ENCODE measurements at regions not wholly inside any gene's neighbourhood (a gene's known extent, or its start where the extent isn't known, plus 50 kb on each side); places are given as distances from the start of the nearest gene placed in this dataset.
"Not testable (repeated sequence)": the region's sequence is repeated elsewhere in the genome, so short reads cannot be mapped to it uniquely, and the experiment has no call there.

DNA sequence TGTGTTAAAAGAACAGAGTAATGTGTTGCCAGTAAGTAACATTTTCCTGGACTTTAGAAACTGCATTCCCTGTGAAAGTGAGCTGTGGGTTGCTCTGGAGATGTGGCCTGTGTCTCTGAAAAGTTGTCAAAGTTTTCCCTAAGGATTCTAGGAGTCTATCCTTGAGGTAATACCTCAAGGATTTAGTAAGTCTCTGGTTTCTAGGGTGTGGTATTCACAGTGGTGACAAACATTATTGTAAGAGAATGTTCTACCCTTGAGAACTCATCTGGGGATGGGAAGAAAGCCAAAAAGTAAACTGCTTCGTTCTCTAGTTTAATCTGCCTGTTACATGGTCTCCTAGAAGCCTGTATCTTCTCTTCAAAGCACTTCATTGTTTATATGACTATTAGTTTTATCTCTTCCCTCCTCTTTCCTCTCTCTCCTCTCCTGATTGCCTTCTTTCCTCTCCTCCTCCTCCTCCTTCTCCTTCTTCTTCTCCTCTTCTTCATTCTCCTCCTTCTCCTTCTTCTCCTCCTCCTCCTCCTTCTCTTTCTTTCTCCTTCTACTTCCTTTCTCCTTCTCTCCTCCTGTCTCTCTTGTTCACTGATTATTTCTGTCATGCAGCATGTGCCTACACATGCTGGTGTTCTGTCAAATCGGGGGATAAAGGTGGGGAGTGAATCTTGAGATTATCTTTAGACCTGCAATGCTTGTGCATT lies 321.3 kb downstream of the PTTG2 start:
- Histone ChIP-seq H3K9me3 (ENCODE audit: low read depth, low read length) (no peaks in the 10 kb centered on the region), H3K4me3 (ENCODE audit: low read length) (no peak overlapping the region), H3K27me3 (ENCODE audit: insufficient read depth, low read length) (no peaks in the 10 kb centered on the region), H3K4me1 (ENCODE audit: insufficient read depth, low read length) (no peaks in the 10 kb centered on the region)

DNA sequence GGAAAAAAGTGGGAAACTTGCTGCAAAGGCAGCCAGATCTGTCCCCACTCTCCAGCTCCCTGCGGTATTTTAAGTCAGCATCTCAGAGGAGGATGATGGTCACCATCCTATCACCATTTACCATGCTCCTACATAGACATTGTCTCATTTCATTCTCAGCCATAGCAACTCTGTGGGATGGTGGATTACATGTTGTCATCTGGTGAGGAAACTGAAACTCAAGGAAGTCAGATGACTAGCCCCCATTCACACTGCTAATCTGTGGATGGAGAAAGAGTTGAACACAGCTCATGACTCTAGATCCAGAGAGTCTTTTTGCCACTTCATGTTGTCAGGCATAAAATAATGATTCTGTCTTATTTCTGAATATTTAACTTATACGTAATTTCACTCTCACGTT lies 323.5 kb downstream of the PTTG2 start:
- no peaks in the 10 kb centered on the region for H3K4me1 ChIP-seq (ENCODE audit: insufficient read depth, low read length)
- H3K4me3 ChIP-seq (ENCODE audit: low read length), result no peak overlapping the region
- no peaks in the 10 kb centered on the region for H3K9me3 ChIP-seq (ENCODE audit: low read depth, low read length)
- no peaks in the 10 kb centered on the region for H3K27me3 ChIP-seq (ENCODE audit: insufficient read depth, low read length)

DNA sequence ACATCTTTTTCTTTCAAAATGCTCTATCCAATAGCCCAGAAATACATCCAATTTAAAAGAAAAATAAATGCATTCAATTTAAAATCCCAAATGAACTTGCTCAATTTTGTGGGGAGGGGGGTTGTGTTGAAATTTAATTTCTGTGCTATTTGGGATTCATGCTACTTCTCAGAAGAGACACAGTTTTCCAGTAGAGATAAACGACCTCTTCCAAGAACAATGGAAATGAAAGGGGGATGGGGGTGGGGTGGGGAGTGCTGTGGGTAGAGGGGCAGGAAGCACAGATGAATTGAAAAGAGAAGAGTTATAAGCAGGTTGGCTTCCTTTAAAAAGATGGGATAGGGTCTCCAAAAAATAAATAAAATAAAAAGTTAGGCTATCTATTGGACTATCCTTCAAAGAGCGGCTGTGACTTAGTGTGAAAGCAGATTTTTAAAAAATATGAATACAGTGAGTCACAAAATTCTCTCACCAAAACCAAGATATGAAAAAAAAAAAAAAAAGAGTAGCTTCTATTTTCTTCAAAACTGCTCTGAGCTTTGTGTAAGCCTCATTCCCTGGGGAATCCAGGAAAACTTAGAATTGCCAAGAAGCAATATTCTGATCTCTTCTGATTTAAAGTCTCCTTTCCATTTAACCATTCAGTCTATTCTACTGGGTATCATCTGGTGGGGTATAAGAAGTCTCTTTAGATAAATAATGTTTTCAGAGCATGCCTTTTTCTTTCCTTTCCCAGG lies 324.3 kb downstream of the PTTG2 start:
- Histone ChIP-seq H3K27me3 (ENCODE audit: insufficient read depth, low read length) (no peaks in the 10 kb centered on the region), H3K4me3 (ENCODE audit: low read length) (no peak overlapping the region), H3K4me1 (ENCODE audit: insufficient read depth, low read length) (no peaks in the 10 kb centered on the region), H3K9me3 (ENCODE audit: low read depth, low read length) (no peaks in the 10 kb centered on the region)

DNA sequence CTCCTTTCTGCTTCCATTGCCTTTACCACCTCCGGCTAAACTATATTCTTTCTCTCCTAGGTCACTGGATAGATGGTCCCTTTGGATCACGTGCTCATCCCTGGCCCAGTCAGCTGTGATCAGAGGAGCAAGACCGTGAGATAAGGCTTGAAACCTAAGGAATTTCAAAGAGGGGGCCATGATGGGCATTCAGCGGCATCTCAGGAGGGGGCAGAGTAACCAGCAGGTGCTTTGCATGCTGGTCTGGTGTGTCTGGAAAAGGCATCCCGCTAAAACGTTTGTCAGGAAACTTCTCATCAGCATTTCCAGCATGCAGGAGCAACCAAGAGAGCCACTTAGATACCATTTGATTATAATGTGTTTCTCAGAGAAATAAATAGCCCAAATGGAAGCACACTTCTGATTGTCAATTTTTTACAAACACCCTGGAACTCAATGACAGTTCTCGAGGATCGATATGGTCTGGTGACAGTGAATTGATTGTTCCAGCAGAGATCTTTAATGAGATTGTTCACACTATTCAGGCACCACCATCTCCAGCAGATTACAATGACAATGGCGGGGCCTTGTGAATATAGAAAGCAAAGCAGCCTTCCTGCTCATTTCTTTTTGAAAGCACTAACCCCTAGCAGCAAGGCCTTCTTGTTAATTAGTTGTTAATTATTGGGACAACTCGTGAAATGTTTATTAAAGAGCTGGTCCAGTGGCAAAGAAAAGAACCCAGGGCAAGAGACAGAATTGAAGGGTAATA lies 327.1 kb downstream of the PTTG2 start:
- no peaks in the 10 kb centered on the region for H3K27me3 ChIP-seq (ENCODE audit: insufficient read depth, low read length)
- H3K4me1 ChIP-seq (ENCODE audit: insufficient read depth, low read length), result no peaks in the 10 kb centered on the region
- H3K4me3 ChIP-seq (ENCODE audit: low read length), result no peak overlapping the region
- no peaks in the 10 kb centered on the region for H3K9me3 ChIP-seq (ENCODE audit: low read depth, low read length)

DNA sequence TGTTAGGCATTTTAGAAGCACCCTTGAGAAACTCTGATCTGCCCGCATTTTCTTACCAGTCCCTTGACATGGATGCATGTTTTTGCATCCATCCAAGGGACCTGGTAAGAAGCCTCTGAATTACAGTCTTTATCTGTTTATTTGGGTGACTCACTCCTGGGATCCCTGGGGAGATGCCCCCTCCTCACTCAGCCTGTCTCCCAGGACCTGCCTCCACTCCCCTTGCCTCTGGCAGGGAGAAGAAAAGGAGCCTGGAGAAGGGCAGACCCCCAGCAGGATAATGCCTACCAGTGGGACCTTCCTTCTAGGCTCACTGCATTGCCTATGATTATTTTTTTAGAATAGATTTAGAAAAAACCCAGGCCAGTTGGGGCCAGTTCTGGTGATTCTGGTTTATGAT lies 329.4 kb downstream of the PTTG2 start:
- Histone ChIP-seq H3K27me3 (ENCODE audit: insufficient read depth, low read length) (no peaks in the 10 kb centered on the region), H3K9me3 (ENCODE audit: low read depth, low read length) (peaks cover 13% of the 10 kb centered on the region), H3K4me3 (ENCODE audit: low read length) (no peak overlapping the region), H3K4me1 (ENCODE audit: insufficient read depth, low read length) (no peaks in the 10 kb centered on the region)

DNA sequence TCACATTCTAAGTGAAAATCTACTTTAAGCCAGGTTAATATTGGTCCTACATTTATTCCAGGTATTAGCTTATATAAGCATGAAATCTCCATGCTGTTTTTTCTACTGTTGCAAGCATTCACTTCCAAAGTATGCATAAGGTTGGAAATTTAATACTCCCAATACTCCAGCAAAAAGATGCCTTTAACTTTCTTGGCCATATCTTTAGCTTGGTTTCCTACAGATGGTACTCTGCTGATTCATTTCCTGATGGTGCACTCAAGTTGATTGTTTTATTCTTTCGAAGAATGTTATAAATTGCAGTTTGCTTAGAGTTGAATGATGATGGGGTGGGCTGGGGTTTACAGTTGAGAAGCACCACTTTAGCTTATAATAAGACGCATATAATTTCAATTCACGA lies 330.2 kb downstream of the PTTG2 start:
- Histone ChIP-seq H3K4me3 (ENCODE audit: low read length) (no peak overlapping the region), H3K9me3 (ENCODE audit: low read depth, low read length) (peaks cover 13% of the 10 kb centered on the region), H3K27me3 (ENCODE audit: insufficient read depth, low read length) (no peaks in the 10 kb centered on the region), H3K4me1 (ENCODE audit: insufficient read depth, low read length) (no peaks in the 10 kb centered on the region)

DNA sequence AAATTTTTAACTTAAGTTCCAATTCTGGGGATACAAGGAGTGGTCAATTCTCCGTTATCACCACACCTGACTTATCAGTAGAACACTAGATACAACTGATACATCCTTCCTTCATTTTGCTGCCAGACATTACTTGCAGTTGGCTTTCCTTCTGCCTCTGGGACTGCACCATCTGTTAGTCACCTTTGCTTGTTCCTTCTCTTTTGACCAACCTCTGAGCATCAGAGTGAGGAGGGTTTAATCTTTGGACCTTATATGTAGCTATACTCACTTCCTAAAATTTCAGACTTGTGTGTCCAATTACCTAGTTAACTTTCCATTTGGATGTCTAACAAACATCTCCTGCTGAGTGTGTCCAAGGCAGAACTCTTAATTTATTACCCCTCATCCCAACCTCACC lies 330.7 kb downstream of the PTTG2 start:
- no peaks in the 10 kb centered on the region for H3K27me3 ChIP-seq (ENCODE audit: insufficient read depth, low read length)
- no peak overlapping the region for H3K4me3 ChIP-seq (ENCODE audit: low read length)
- no peaks in the 10 kb centered on the region for H3K4me1 ChIP-seq (ENCODE audit: insufficient read depth, low read length)
- H3K9me3 ChIP-seq (ENCODE audit: low read depth, low read length), result peaks cover 13% of the 10 kb centered on the region

DNA sequence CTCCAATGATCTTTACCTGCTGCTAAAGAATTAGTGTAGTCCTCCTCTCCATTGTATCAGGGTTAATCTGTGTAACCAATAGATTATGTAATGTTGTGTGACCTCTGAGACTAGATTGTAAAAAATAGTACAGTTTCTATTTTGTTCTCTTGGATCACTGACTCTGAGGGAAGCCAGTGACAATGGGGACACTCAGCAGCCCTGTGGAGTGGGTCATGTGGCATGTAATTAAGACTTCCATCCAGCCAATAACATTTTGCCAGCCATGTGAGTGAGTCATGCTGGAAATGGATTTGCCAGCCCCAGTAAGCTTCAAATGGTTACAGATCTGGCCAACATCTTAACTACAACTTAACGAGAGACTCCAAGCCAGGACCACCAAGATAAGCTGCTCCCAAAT lies 332.3 kb downstream of the PTTG2 start:
- Histone ChIP-seq H3K27me3 (ENCODE audit: insufficient read depth, low read length) (no peaks in the 10 kb centered on the region), H3K4me1 (ENCODE audit: insufficient read depth, low read length) (no peaks in the 10 kb centered on the region), H3K9me3 (ENCODE audit: low read depth, low read length) (peaks cover 13% of the 10 kb centered on the region), H3K4me3 (ENCODE audit: low read length) (no peak overlapping the region)

DNA sequence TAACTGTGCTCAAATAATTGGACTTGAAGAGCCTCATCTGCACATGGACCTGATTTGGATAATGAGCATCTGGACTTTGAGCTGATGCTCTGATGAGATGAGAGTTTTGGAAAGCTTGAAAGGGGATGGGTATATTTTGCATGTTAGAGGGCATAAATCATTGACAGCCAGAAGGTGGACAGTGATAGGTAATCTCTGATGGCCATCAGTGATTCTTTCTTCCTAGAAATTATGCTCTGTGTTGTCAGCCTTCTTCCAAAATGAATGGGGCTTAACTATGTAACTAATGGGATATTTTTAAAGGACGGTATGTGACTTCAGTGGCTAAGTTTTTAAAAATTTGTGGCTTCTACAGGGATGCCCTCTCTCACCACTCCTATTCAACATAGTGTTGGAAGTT lies 334.0 kb downstream of the PTTG2 start:
- no peak overlapping the region for H3K4me3 ChIP-seq (ENCODE audit: low read length)
- no peaks in the 10 kb centered on the region for H3K27me3 ChIP-seq (ENCODE audit: insufficient read depth, low read length)
- no peaks in the 10 kb centered on the region for H3K4me1 ChIP-seq (ENCODE audit: insufficient read depth, low read length)
- H3K9me3 ChIP-seq (ENCODE audit: low read depth, low read length), result peaks cover 24% of the 10 kb centered on the region

DNA sequence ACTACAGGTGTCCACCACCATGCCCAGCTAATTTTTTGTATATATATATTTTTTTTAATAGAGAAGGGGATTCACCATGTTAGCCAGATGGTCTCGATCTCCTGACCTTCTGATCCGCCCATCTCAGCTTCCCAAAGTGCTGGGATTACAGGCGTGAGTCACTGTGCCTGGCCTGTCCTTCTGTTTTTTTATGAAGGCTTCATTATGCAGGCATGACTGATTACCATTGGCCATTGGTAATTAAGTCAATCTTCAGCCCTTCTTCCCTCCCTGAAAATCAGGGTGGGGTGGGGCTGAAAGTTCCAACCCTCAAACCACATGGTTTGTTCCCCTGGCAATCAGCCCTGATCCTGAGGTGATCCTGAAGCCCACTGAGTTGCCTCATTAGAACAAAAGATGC lies 336.9 kb downstream of the PTTG2 start:
- Histone ChIP-seq H3K9me3 (ENCODE audit: low read depth, low read length) (peaks cover 42% of the 10 kb centered on the region), H3K4me1 (ENCODE audit: insufficient read depth, low read length) (no peaks in the 10 kb centered on the region), H3K27me3 (ENCODE audit: insufficient read depth, low read length) (no peaks in the 10 kb centered on the region), H3K4me3 (ENCODE audit: low read length) (no peak overlapping the region)

DNA sequence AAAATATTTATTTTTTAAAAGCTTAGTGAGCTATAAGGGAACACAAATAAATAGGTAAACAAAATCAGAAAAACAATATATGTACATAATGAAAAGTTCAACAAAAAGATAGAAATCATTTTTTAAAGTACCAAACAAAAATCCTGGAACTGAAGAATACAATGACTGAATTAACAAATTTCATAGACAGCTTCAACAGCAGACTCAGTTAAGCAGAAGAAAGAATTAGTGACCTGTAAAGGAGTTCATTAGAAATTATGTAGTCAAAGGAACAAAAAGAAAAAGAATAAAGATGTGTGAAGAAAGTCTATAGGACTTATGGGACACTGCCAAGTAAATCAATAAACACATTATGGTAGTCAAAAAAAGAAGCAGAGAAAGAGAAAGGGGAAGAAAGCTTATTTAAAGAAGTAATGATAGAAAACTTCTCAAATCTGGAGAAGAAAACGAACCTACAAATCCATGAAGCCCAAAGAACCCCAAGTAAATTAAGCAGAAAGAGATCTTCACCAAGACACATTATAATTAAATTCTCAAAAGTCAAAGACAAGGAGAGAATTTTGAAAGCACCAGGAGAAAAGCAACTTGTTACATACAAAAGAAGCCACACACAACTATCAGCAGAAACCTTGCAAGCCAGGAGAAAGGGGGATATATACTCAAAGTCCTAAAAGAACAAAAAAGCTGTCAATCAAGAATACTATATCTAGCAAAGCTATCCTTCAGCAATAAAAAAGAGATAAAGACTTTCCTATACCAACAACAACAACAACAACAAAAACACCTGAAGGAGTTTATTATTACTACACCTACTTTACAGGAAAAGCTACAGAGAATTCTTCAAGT lies 338.9 kb downstream of the PTTG2 start:
- Histone ChIP-seq H3K27me3 (ENCODE audit: insufficient read depth, low read length) (no peaks in the 10 kb centered on the region), H3K4me3 (ENCODE audit: low read length) (no peak overlapping the region), H3K9me3 (ENCODE audit: low read depth, low read length) (peaks cover 32% of the 10 kb centered on the region), H3K4me1 (ENCODE audit: insufficient read depth, low read length) (no peaks in the 10 kb centered on the region)

DNA sequence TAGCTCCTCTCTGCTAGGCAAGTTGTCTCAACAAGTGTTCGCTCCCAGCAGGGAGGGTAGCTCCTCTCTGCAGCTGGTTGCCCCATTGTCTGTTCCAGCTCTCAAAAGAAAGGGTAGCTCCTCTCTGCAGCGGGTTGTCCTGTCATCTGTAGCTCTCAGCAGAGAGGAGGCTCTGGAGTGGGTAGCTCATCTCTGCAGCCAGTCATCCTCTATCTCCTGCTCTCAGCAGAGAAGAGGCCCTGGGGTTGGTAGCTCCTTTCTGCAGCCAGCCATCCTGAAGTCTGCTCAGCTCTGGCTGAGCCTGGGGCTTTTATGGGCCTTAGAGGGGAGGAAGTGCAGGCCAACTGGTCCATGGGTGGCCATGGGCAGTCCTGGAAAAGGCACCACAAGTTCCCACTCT lies 342.7 kb downstream of the PTTG2 start:
- Histone ChIP-seq H3K4me1 (ENCODE audit: insufficient read depth, low read length) (peaks cover 14% of the 10 kb centered on the region), H3K9me3 (ENCODE audit: low read depth, low read length) (peaks cover 29% of the 10 kb centered on the region), H3K27me3 (ENCODE audit: insufficient read depth, low read length) (no peaks in the 10 kb centered on the region), H3K4me3 (ENCODE audit: low read length) (no peak overlapping the region)

DNA sequence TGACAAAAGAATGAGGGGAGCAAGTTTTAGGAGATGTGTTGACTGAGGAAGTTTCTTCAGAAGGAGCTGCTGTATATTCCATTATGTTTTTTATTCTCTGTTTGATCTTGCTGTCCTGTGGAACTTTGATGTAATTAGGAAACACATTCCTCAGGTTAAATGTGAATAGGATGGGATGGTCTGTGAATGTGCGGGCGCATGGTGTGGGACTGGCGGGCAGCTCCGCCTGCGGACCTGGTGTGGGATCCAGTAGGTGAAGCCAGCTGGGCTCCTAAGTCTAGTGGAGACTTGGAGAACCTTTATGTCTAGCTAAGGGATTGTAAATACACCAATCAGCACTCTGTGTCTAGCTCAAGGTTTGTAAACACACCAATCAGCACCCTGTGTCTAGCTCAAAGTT lies 344.3 kb downstream of the PTTG2 start:
- Histone ChIP-seq H3K4me1 (ENCODE audit: insufficient read depth, low read length) (peaks cover 14% of the 10 kb centered on the region), H3K9me3 (ENCODE audit: low read depth, low read length) (peaks cover 16% of the 10 kb centered on the region)
- not testable (repeated sequence) for H3K4me3 ChIP-seq (ENCODE audit: low read length); H3K27me3 ChIP-seq (ENCODE audit: insufficient read depth, low read length)

DNA sequence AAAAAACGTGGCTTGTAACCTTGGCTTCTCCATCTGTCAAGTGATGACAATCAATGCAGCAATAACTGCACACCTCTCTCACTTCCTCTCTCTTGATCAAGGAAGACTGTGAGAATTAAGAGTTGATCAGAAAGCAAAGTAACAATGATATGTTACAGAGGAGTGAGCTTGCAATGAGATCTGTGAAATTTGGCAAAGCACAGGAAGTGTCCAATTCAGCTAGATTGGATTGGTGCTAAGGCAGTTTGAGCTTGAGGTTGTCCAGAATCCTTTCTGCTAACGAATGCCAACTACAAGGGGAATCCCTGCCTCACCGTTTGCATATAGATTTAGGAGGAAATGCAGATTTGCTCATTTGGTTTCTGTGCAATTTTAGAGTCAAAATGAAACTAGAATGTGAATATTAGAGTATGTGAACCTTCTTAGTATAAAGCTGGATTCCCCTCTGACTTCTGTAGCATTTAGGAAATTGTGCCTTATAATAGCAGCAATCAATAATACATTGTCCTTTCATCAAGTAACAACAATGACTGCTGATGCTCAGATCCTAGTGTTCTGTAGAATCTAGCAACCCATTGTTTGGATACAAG lies 346.4 kb downstream of the PTTG2 start:
- Histone ChIP-seq H3K4me3 (ENCODE audit: low read length) (no peak overlapping the region), H3K9me3 (ENCODE audit: low read depth, low read length) (no peaks in the 10 kb centered on the region), H3K27me3 (ENCODE audit: insufficient read depth, low read length) (no peaks in the 10 kb centered on the region), H3K4me1 (ENCODE audit: insufficient read depth, low read length) (peaks cover 24% of the 10 kb centered on the region)
